Activated T-cell treated with anti-CD3 and anti-CD28 coated beads, Interleukin-2, amount 50 U/mL, for 24 hours (primary cell): ENCODE measurements at regions not wholly inside any gene's neighbourhood (a gene's known extent, or its start where the extent isn't known, plus 50 kb on each side); places are given as distances from the start of the nearest gene placed in this dataset.

ENCODE experiments used
- DNase-seq: peaks from one replicate; pipeline ENCODE4 v3.0.0-alpha.2; 2020
- H3K27ac Mint-ChIP-seq: 2 replicates; pipeline ENCODE4 v1.8.0; 2020; ENCODE audit warnings: mild to moderate bottlenecking, mixed read lengths
- H3K27me3 Mint-ChIP-seq: 2 replicates; pipeline ENCODE4 v1.8.0; 2020; ENCODE audit warnings: mixed read lengths
- H3K36me3 Mint-ChIP-seq: 2 replicates; pipeline ENCODE4 v1.8.0; 2020; ENCODE audit warnings: low read depth, mixed read lengths
- H3K4me1 Mint-ChIP-seq: 2 replicates; pipeline ENCODE4 v1.8.0; 2020; ENCODE audit warnings: low read depth, mixed read lengths
- H3K4me3 Mint-ChIP-seq: 2 replicates; pipeline ENCODE4 v1.8.0; 2020; ENCODE audit warnings: mild to moderate bottlenecking, moderate library complexity, mixed read lengths
- H3K9me3 Mint-ChIP-seq: 2 replicates; pipeline ENCODE4 v1.8.0; 2020; ENCODE audit warnings: mixed read lengths

GRCh38 chr21:38171723-38172344, 85.0 kb upstream of the KCNJ15 start:
- no peak for DNase-seq
- H3K27me3 Mint-ChIP-seq = peaks cover 3% of the 10 kb centered on the region

DNA sequence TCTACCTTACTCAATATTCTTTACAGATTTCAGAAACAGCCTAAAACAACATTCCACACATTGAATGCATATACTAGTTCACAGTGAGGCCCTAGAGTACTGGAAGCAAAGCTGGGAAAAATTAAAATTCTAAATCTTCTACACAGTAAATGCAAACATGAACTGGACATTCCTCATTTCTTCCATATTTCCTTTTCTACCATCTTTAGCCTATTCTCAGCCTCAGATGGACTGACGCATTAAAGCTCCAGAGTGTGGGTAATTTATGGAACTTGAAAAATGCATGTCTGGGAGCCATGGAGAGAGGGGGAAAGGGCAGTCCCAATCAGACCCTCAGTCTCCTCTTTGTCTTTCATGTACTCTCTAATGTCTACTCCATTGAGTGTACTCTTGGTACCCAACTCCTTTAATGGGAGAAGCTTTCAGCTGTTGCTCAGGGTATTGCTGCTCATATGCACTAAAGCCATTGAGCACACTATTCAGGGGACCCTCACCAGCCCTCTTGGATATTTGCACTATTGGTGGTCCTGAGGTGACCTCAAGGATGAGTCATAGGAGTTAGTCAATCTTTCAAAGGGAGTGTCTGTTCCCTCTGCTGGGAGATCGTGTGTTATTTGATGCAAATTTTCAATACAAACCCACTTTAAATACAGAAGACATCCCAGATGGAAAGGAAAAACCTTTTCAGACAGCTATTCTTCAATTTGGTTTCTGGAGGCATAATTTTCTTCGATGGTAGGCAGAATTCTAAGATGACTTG, 83.3 kb upstream of the KCNJ15 start:
- no peak for DNase-seq
- Mint-ChIP-seq H3K9me3 (no peaks in the 10 kb centered on the region), H3K27me3 (peaks cover 3% of the 10 kb centered on the region), H3K4me3 (no peak overlapping the region), H3K4me1 (no peaks in the 10 kb centered on the region), H3K27ac (no peak overlapping the region), H3K36me3 (no peaks in the 10 kb centered on the region)

More at GRCh38 chr21:38171723-38172344, 85.0 kb upstream of the KCNJ15 start:
- no peaks in the 10 kb centered on the region for H3K36me3 Mint-ChIP-seq
- no peaks in the 10 kb centered on the region for H3K9me3 Mint-ChIP-seq
- H3K4me1 Mint-ChIP-seq = no peaks in the 10 kb centered on the region
- no peak overlapping the region for H3K4me3 Mint-ChIP-seq
- H3K27ac Mint-ChIP-seq = no peak overlapping the region

DNA sequence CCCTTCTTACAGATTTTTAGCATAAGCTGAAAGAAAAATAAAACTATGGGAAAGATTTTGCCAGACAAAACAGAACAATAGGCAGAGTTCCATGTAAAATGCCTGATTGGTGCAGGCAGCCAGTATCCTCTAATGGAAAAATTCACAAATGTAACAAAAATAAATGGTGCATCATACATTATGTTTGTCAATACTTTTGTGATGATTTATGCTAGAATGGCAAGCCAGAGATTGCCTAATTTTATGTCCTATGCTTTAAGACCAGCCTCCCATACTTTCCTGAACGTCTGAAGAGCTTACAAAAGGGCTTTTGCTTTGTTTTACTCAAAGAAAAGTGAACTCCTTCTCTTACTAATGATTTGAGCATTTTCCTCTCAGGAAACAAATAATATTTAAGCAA, 81.5 kb upstream of the KCNJ15 start:
- no peak overlapping the region for H3K27ac Mint-ChIP-seq
- H3K36me3 Mint-ChIP-seq = no peaks in the 10 kb centered on the region
- peaks cover 10% of the 10 kb centered on the region for H3K27me3 Mint-ChIP-seq
- H3K9me3 Mint-ChIP-seq = no peaks in the 10 kb centered on the region
- peaks cover 7% of the 10 kb centered on the region for H3K4me1 Mint-ChIP-seq
- no peak overlapping the region for H3K4me3 Mint-ChIP-seq
- no peak for DNase-seq

GRCh38 chr21:38177919-38178652, 78.7 kb upstream of the KCNJ15 start:
- Mint-ChIP-seq H3K27me3 (peaks cover 10% of the 10 kb centered on the region), H3K27ac (no peak overlapping the region), H3K9me3 (no peaks in the 10 kb centered on the region), H3K4me3 (no peak overlapping the region), H3K36me3 (no peaks in the 10 kb centered on the region), H3K4me1 (peaks cover 7% of the 10 kb centered on the region)
- DNase-seq = no peak

DNA sequence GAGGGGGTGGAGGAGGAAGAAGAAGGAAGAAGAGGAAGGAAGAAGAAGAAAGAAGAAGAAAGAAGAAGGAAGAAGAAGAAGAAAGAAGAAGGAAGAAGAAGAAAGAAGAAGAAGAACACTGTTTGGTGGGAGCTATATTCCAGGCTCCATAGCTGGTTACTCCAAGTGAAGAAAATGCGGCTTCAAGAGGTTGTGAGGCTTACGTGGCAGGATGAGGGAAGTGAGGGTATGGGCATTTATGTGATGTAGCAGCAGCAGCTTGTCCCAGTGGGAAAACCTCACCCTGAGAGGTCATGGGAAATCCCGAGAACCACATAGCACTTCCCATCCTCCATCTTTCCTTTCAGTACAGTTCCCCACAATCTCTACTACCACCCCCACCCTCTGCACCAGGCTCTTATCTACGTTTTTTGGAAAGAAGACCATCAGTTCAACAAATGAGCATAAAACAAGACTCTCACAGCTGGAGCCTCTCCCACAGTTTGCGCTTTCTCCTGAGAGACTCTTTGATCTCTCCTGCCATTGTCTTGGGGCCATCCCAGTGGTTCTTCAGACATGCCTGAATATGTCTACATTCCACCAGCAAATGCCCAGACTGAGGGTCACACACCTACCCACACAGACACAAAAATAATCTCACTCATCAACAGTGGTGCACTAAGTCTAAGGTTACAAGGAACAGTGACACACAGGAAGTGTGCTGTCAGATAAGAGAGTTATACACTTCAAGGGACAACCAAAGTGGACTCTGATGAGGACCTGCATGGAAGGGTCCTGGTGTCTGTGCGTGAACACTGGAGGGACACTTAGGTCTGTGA, 77.9 kb upstream of the KCNJ15 start:
- Mint-ChIP-seq H3K4me1 (peaks cover 7% of the 10 kb centered on the region), H3K27ac (no peak overlapping the region), H3K9me3 (no peaks in the 10 kb centered on the region), H3K4me3 (no peak overlapping the region), H3K36me3 (no peaks in the 10 kb centered on the region), H3K27me3 (peaks cover 10% of the 10 kb centered on the region)
- DNase-seq = no peak

- Mint-ChIP-seq H3K4me1 (peaks cover 7% of the 10 kb centered on the region), H3K27me3 (peaks cover 10% of the 10 kb centered on the region), H3K4me3 (no peak overlapping the region), H3K36me3 (no peaks in the 10 kb centered on the region), H3K9me3 (no peaks in the 10 kb centered on the region), H3K27ac (no peak overlapping the region)
- no peak for DNase-seq
Measured at GRCh38 chr21:38179511-38179910, 77.3 kb upstream of the KCNJ15 start.

- H3K27ac Mint-ChIP-seq = no peak overlapping the region
- H3K36me3 Mint-ChIP-seq = no peaks in the 10 kb centered on the region
- peaks cover 10% of the 10 kb centered on the region for H3K27me3 Mint-ChIP-seq
- peaks cover 7% of the 10 kb centered on the region for H3K4me1 Mint-ChIP-seq
- peaks cover 3% of the 10 kb centered on the region for H3K9me3 Mint-ChIP-seq
- DNase-seq = no peak
- H3K4me3 Mint-ChIP-seq = no peak overlapping the region
Measured at GRCh38 chr21:38181096-38181495, 75.7 kb upstream of the KCNJ15 start.

GRCh38 chr21:38182370-38182985, 74.3 kb upstream of the KCNJ15 start:
- Mint-ChIP-seq H3K9me3 (peaks cover 7% of the 10 kb centered on the region), H3K27me3 (peaks cover 10% of the 10 kb centered on the region), H3K36me3 (no peaks in the 10 kb centered on the region), H3K27ac (no peak overlapping the region), H3K4me3 (no peak overlapping the region), H3K4me1 (peaks cover 7% of the 10 kb centered on the region)
- no peak for DNase-seq

GRCh38 chr21:38183961-38184360, 72.8 kb upstream of the KCNJ15 start:
- peaks cover 5% of the 10 kb centered on the region for H3K4me1 Mint-ChIP-seq

DNA sequence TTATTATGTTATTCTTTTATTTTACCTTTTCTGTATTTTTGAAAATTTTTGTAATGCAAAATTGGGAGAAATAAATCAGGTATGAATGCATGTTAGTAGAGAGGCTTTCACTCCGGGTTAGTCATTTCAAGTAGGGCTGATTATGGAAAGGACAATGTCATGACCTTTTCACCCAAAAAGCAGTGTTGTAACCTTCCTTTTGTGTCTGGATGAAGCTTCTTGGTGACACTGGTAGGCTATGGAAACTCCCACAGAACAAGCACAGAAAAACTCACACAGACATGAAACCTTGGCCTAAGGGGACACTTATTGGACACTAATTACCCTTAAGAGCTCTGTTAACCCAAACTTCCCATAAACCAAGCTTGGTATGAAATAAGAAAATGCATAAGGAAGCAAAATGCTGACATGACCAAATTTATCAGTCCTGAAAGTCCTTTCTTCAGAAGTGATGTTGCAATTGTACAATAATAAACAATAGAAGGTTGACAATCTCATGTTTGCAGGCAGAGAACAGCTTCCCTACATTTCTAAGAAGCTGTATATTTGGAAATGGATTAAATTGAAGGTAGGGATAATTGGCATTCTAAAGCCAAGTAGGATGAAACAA, 70.0 kb upstream of the KCNJ15 start:
- no peak for DNase-seq
- Mint-ChIP-seq H3K27ac (no peak overlapping the region), H3K9me3 (peaks cover 12% of the 10 kb centered on the region), H3K27me3 (no peaks in the 10 kb centered on the region), H3K4me1 (no peaks in the 10 kb centered on the region), H3K4me3 (no peak overlapping the region), H3K36me3 (no peaks in the 10 kb centered on the region)

More at GRCh38 chr21:38183961-38184360, 72.8 kb upstream of the KCNJ15 start:
- no peak overlapping the region for H3K27ac Mint-ChIP-seq
- H3K36me3 Mint-ChIP-seq = no peaks in the 10 kb centered on the region
- peaks cover 9% of the 10 kb centered on the region for H3K27me3 Mint-ChIP-seq
- peaks cover 7% of the 10 kb centered on the region for H3K9me3 Mint-ChIP-seq
- no peak overlapping the region for H3K4me3 Mint-ChIP-seq
- DNase-seq = no peak

DNA sequence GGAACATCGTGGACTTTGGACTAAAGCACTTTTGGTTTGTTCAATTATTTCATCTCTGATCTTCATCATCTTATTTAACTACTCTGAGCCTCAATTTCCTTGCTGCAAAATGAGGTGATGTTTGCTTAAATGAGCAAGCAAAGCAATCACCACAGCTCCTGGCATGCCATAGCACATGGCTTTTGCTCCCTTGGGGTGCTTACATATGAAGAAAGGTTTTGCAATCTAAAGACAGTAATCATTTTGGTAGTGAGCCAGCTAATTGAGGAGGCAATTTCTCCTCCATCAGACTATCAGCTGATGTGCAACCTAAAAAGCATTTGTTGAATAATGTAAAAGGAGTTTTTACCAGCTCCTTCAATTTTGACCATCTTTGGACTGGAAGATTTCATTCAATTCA, 68.8 kb upstream of the KCNJ15 start:
- H3K27ac Mint-ChIP-seq = no peak overlapping the region
- H3K27me3 Mint-ChIP-seq = no peaks in the 10 kb centered on the region
- H3K4me3 Mint-ChIP-seq = no peak overlapping the region
- H3K36me3 Mint-ChIP-seq = no peaks in the 10 kb centered on the region
- peaks cover 12% of the 10 kb centered on the region for H3K9me3 Mint-ChIP-seq
- H3K4me1 Mint-ChIP-seq = no peaks in the 10 kb centered on the region
- no peak for DNase-seq

DNA sequence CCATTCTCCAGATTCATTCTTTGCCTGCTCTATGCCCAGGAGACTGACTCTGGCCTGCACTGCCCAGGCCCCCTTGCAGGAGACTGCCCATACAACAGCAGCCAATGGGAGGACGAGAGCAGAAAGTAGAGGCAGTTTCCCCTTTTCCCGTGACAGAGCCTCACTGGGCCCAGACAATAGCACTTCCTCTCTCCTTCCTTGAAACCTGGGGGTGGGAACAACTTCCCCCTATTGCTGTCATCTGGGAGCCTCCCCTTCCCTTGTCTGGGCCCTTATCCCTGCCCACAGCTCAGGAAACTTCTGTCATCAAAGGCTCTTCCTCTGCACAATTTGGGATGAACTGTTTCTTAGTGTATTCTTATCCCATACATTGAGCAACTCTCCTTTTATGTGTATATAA, 60.8 kb upstream of the KCNJ15 start:
- H3K4me1 Mint-ChIP-seq = no peaks in the 10 kb centered on the region
- DNase-seq = no peak
- H3K9me3 Mint-ChIP-seq = peaks cover 15% of the 10 kb centered on the region

GRCh38 chr21:38202811-38203210, 54.0 kb upstream of the KCNJ15 start:
- no peak for DNase-seq
- Mint-ChIP-seq H3K27ac (no peak overlapping the region), H3K27me3 (peaks cover 55% of the 10 kb centered on the region), H3K9me3 (no peaks in the 10 kb centered on the region), H3K4me3 (no peak overlapping the region), H3K36me3 (no peaks in the 10 kb centered on the region), H3K4me1 (no peaks in the 10 kb centered on the region)

More for the DNA sequence above, 60.8 kb upstream of the KCNJ15 start:
- Mint-ChIP-seq H3K27ac (no peak overlapping the region), H3K4me3 (no peak overlapping the region), H3K27me3 (peaks cover 10% of the 10 kb centered on the region), H3K36me3 (no peaks in the 10 kb centered on the region)

DNA sequence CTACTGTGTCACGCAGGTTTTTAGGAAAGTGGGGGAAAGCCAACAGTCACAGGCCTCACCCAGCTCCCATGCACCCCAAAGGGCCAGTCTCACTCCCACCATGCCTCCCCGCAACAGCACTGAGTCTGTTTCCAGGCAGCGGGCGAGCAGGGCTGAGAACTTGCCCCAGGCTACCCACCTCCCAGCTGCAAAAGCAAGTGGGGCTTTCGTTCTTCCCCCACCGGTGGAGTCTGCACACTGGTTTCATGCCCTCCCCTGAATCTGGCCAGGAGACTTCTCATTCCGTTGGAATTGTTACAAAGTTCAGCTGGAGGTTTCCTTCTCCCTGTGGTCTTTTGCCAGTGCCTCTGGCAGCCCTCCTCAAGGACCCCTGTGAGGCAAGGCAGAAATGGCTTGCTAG, 53.6 kb upstream of the KCNJ15 start:
- peaks cover 58% of the 10 kb centered on the region for H3K27me3 Mint-ChIP-seq

More for the DNA sequence above, 53.6 kb upstream of the KCNJ15 start:
- H3K4me3 Mint-ChIP-seq = no peak overlapping the region
- H3K4me1 Mint-ChIP-seq = peaks cover 2% of the 10 kb centered on the region
- no peak overlapping the region for H3K27ac Mint-ChIP-seq
- H3K36me3 Mint-ChIP-seq = no peaks in the 10 kb centered on the region
- no peak for DNase-seq
- no peaks in the 10 kb centered on the region for H3K9me3 Mint-ChIP-seq
